ENCODE measurements at regions not wholly inside any gene's neighbourhood (a gene's known extent, or its start where the extent isn't known, plus 50 kb on each side); places are given as distances from the start of the nearest gene placed in this dataset.

GRCh38 chr2:144686518-144687215, 166.7 kb upstream of the ZEB2 start:
- Mint-ChIP-seq H3K9me3 (no peaks in the 10 kb centered on the region), H3K4me1 (peaks cover 7 to 9% of the 10 kb centered on the region in 2 experiments), H3K27ac (no peak overlapping the region), H3K27me3 (ENCODE audit: low read depth) (no peaks in the 10 kb centered on the region), H3K4me3 (no peak overlapping the region), H3K36me3 (ENCODE audit: insufficient read depth in 1 of 3, low read depth in 3 of 3) (no peaks in the 10 kb centered on the region)
- Histone ChIP-seq H3K9ac (ENCODE audit: extremely low read depth, insufficient read length, low read length) (no peak overlapping the region), H2BK5ac (ENCODE audit: insufficient read length, low read length) (no peak overlapping the region), H2AFZ (ENCODE audit: low read length) (no peak overlapping the region), H4K91ac (ENCODE audit: insufficient read length, low read depth, low read length) (no peak overlapping the region), H3T11ph (ENCODE audit: low read length) (no peak overlapping the region), H3K27ac (ENCODE audit: insufficient read length, low read depth, low read length) (no peak overlapping the region), H3K9me3 (ENCODE audit: control insufficient read depth, low read depth, low read length) (no peaks in the 10 kb centered on the region), H3K56ac (ENCODE audit: insufficient read length, low read depth, low read length) (no peak overlapping the region), H2BK15ac (ENCODE audit: low read depth, low read length) (no peak overlapping the region), H3K27me3 (ENCODE audit: insufficient read depth, low read length) (no peaks in the 10 kb centered on the region), H3K18ac (ENCODE audit: insufficient read length, low read depth, low read length) (no peak overlapping the region), H3K4ac (ENCODE audit: low read depth, low read length) (no peak overlapping the region), H3K14ac (ENCODE audit: insufficient read depth, low read length) (no peak overlapping the region), H3K23ac (ENCODE audit: insufficient read length, low read depth, low read length) (no peak overlapping the region), H3K79me2 (ENCODE audit: insufficient read depth, low read length) (no peaks in the 10 kb centered on the region), H2BK20ac (ENCODE audit: low read depth, low read length, poor library complexity, severe bottlenecking) (no peak overlapping the region), H4K20me1 (ENCODE audit: control insufficient read depth, insufficient read depth, insufficient read length) (no peaks in the 10 kb centered on the region), H4K8ac (replicated peaks; ENCODE audit: insufficient read length, low read depth, low read length) (no peak overlapping the region), H2BK12ac (ENCODE audit: insufficient read length, low read depth, low read length) (no peak overlapping the region), H3K79me1 (ENCODE audit: insufficient read depth, low read depth, low read length, poor library complexity, severe bottlenecking) (no peaks in the 10 kb centered on the region), H3K4me2 (ENCODE audit: insufficient read depth, insufficient read length, low read length) (no peak overlapping the region), H3K23me2 (ENCODE audit: insufficient read length, low read depth, low read length, poor library complexity, severe bottlenecking) (no peaks in the 10 kb centered on the region), H3K4me1 (ENCODE audit: insufficient read depth, low read length) (no peaks in the 10 kb centered on the region), H4K5ac (ENCODE audit: insufficient read length, low read depth, low read length) (no peak overlapping the region), H2AK5ac (ENCODE audit: insufficient read length, low read length) (no peak overlapping the region), H2BK120ac (ENCODE audit: low read depth, low read length, poor library complexity, severe bottlenecking) (no peak overlapping the region)
- no CpG with 5 or more reads among the region's 2 CpGs for WGBS (ENCODE audit: extremely low coverage, insufficient read length, low lambda C conversion rate)
- no peak for DNase-seq
- TF ChIP-seq CTCF (conservative IDR thresholded peaks at IDR 0.05) = no peak
